ENCODE measurements at regions not wholly inside any gene's neighbourhood (a gene's known extent, or its start where the extent isn't known, plus 50 kb on each side); places are given as distances from the start of the nearest gene placed in this dataset.

GRCh38 chr2:12236136-12236844 lies 480.4 kb upstream of the TRIB2 start:
- no peak for TF ChIP-seq POLR2A (IDR thresholded peaks at IDR 0.05; ENCODE audit: low read depth, low read length)
- no peak for TF ChIP-seq TAF1 (IDR thresholded peaks at IDR 0.05; ENCODE audit: low read depth, low read length)
- no peak for TF ChIP-seq PAX5 (IDR thresholded peaks at IDR 0.05; ENCODE audit: insufficient read depth, low read length, severe bottlenecking)
